IPS DF 4.7 (cell line): ENCODE measurements at regions not wholly inside any gene's neighbourhood (a gene's known extent, or its start where the extent isn't known, plus 50 kb on each side); places are given as distances from the start of the nearest gene placed in this dataset.
A peak's percentile ranks its signal among the peaks of the same experiment; 100 is the strongest.
"Not testable (repeated sequence)": the region's sequence is repeated elsewhere in the genome, so short reads cannot be mapped to it uniquely, and the experiment has no call there.

Experiments used
- DNase-seq: peaks from one replicate; pipeline ENCODE4 v3.0.0-alpha.2; 2013; ENCODE audit warnings: low spot score; ENCODE audit errors: extremely low read depth

DNA sequence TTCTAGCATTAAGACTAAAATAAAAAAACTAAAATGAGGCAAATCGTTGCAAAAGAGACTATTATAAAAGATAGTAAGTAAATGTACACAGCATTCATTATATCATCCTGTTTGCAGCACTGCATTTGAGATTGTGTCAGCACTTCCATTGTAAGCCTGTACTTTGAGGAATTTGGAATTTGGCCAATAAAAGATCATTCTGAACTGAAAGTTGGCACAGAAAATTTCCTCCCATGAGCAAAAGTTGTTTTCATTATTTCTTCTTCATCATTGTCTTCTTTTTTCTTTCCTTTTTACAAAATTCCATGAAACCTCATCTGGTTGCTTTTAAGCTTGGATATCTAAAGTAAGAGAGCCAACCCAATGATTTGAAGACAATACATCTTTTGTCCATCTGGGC lies 199.3 kb upstream of the ADAMTSL1 start:
- no peak for DNase-seq

DNA sequence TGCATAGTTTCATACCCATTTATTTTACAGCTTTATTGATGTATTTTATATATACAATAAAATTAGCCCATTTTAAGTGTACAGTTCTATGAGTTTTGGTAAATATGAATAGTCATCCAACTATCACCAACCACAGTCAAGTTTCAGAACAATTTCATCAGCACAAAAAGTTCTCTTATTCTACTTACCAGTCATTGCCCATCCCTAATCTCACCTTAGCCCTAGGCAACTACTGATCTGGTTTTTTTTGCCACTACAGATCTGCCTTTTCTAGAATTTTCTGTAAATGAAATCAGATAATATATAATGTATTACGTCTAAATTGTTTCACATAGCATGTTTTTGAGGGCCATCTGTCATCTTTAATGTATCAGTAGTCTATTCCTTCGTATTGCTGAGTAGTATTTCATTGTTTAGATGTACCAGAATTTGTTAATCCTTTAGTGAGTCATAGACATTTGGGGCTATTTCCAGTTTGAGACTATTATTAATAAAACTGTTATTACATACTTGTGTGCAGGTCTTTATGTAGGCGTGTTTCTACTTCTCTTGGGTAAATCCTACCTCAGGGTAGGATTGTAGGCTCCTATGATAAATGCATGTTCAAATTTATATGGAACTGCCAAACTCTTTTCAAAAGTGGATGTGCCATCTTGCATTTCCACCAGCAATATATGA lies 198.5 kb upstream of the ADAMTSL1 start:
- DNase-seq, result no peak

DNA sequence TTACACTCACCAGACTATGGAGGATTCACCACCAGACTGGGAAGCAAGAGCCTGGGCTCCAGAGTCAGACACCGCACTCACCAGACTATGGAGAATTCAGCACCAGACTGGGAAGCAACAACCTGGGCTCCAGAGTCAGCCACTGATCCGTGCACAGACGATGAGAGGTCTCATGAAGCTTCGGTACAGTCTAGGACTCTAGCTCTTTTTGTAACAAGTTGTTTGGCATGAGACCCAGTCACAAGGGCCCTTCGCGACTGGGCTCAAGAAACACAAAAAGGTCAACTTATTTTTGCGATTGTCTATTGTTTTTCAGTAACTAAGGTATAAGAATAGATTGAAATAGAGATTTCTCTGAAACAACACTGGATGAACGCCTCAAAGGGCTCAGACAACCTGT lies 192.7 kb upstream of the ADAMTSL1 start:
- DNase-seq, result no peak

DNA sequence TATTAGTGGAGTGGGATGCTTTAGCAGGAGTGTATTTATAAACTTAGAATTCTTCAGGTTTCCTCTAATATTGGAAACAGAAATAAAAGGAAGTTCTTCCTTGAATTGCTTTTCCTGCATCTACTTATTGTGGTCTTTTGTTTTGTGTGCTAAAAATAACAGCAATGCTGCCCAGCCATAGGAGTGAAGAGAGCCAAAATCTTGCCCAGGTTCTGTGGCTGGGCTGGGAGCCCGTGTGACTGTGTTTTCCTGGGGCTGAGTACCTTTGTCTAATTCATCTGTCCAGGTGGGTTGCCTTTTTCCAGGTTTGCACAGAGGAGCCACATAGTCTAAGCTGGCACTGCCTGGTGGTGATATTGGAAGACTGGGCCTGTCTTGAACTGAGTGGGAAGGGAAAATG lies 179.7 kb upstream of the ADAMTSL1 start:
- DNase-seq, result no peak

DNA sequence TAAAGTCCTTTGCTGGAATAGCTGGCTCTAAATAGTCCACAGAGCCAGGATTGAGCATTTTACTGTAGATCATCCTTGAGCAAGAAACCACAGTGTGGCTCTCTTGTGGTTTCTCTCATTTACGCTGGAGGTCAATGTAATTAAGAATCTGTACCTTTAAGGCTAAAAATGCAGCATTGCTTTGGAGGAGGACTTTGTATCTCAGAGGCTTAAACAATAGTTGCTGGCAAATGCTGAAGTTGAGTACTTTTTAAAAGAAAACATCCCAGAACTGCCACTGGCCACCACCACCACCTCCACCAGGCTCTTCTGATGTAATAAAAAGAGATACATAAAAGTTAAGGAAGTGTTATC lies 177.3 kb upstream of the ADAMTSL1 start:
- no peak for DNase-seq

DNA sequence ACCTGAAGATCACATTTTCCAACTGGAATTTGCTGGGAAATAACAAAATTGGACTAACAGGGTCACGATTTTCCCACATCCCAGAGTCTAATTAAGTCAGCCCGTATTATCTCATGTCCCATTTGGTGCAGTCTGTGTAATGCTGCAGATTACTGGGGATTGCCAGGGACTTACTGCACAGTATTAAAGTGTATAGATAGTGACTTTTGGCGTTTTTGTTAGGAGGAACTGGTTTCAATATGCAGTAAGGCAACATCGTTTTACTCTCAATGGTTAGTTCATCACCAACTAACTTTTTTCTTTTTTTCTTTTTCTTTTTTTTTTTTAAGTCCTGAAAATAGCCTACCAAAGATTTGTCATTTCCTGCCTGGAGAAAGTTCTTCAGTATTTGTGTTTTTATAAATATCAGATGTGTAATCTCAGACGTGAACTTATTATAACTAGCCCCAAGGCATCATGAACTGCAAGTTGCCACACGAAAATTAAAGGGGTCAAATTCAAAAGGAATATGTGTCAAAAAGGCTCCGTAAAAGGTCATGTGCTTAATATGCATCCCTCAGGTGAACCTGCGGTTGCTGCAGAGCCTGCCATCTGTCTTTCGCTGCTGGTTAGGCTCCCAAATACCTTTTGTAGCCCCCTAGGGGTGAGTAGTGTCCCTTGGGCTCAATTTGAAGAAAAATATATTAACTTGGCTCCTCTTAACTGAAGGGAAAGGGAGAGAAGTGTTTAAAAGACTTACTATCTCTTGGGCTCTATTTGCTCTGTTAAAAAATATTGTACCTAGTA lies 176.7 kb upstream of the ADAMTSL1 start:
- peak; percentile 25 for DNase-seq

DNA sequence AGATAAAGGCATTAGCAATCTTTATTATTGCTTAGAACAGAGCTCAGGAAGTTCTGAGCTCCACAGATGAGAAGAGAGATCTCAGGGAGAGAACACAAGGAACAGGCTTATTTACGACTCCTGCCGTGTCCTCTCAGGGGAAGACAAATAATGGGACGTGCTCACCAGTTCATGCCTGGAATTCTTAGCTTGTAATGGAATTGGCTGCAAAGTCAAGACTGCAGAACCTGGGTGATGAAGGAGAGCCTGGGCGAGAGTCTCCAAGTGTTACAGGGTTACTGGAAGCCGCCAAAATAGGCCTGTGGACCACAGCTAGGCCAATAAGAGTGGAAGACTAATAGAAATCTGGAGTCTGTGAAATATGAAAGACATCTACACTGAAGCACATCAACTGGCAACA lies 174.5 kb upstream of the ADAMTSL1 start:
- no peak for DNase-seq

DNA sequence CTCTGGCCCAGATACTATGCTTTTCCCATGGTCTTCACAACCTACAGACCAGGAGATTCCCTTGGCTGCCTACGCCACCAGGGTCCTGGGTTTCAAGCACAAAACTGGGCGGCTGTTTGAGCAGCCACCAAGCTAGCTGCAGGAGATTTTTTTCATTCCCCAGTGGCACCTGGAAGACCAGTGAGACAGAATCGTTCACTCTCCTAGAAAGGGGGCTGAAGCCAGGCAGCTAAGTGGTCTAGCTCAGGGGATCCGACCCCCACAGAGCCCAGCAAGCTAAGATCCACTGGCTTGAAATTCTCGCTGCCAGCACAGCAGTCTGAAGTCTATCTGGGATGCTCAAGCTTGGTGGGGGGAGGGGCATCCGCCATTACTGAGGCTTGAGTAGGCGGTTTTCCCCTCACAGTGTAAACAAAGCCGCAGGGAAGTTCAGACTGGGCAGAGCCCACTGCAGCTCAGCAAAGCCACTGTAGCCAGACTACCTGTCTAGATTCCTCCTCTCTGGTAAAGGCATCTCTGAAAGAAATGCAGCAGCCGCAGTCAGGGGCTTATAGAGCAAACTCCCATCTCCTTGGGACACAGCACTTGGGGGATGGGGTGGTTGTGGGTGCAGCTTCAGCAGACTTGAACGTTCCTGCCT lies 168.7 kb upstream of the ADAMTSL1 start:
- DNase-seq, result not testable (repeated sequence)

DNA sequence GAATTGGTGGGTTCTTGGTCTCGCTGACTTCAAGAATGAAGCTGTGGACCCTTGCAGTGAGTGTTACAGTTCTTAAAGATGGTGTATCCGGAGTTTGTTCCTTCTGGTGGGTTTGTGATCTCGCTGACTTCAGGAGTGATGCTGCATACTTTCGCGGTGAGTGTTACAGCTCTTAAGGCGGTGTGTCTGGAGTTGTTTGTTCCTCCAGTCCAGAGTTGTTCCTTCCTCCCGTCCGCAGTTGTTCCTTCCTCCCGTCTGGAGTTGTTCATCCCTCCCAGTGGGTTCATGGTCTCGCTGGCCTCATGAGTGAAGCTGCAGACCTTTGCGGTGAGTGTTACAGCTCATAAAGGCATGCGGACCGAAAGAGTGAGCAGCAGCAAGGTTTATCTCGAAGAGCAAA lies 159.6 kb upstream of the ADAMTSL1 start:
- no peak for DNase-seq

DNA sequence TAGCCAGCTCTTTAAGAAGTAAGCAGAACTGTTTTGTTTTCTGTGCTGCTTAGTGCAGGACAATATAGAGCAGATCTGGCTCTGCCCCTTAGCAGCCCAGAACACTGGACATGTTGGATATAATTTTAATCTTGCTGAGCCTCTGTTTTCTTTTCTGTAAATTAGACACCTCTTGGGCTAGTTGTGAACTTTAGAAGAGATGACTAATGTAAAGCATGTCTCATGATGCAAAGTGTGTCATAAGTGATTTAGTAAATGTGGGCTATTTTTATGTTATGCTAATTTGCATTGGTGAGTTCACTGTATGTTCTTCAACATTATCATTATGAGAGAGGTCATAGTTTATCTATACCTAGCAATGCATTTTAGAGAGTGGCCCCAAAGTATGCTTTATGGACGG lies 156.1 kb upstream of the ADAMTSL1 start:
- DNase-seq, result no peak

DNA sequence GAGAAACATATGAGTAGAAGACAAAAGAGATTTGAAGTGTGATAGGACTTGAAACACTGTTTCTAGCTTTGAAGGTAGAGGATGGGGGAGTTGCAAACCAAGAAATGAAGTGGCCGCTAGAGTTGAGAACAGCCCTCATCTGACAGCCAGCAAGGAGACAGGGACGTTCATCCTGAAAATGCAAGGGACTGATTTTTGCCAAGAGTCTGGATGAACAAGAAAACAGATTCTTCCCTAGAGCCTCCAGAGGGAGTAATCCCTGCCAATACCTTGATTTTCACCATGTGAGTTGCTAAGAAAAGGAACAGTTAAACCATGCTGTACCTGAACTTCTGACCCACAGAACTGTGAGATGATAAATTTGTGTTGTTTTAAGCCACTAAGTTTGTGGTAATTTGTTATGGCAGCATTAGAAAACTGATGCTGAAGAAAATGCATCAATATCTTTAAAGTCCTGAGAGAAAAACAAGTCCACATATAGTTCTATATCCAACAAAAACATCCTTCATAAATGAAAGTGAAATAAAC lies 154.0 kb upstream of the ADAMTSL1 start:
- DNase-seq, result no peak

DNA sequence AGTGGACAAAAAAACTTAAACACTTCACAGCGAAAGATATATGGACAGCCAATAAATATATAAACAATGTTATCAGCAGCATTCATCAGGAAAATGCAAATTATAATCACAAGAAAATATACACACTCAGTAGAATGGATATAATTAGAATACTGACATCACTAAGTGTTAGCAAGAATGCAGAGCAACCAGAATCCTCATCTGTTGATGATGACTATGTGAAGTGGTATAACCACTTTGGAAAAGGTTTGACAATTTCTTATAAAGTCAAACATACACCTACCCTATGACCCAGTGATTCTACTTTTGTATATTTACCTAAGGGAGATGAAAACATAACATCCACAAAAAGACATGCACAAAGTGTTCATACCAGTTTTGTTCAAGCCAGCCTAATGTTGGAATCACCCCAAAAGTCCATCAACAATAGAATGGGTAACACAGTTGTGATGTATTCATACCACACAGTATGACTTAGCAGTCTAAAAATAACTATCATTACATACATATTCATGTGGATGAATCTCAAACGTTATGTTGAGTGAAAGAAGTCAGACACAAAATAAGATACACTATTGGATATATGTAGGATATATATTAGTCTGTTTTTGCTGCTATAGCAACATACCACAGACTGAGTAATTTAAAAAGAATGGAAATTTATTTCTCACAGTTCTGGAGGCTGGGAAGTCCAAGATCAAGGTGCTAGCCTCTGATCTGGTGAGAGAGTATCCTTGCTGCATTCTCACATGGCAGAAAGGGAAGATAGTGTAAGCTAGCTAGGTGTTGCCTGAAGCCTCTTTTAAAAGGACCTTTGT lies 148.8 kb upstream of the ADAMTSL1 start:
- DNase-seq, result no peak

DNA sequence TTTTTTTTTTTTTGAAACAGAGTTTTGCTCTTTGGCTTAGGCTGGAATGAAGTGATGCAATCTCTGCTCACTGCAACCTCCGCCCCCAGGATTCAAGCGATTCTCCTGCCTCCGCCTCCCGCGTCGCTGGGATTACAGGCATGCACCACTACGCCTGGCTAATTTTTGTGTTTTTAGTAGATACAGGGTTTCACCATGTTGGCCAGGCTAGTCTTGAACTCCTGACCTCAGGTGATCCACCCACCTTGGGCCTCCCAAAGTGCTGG lies 148.3 kb upstream of the ADAMTSL1 start:
- DNase-seq, result not testable (repeated sequence)

DNA sequence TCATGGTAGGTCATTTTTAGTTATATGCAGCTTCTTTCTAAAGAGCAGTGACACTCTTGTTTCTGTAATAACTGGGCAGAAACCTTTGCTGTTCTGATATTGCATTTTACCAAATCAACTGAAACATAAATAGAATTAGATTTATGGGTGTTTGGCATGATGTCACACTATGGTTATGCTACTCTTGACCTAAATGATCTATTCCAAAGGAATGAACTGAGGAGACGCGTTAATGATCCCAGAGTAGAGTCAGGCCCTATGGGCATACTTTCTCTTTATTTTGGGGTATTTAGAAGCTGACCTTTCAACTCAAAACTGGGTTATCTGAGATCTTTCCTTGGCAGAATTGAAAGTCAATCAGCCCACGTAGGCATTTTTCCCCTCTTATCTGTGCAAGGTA lies 146.8 kb upstream of the ADAMTSL1 start:
- no peak for DNase-seq

DNA sequence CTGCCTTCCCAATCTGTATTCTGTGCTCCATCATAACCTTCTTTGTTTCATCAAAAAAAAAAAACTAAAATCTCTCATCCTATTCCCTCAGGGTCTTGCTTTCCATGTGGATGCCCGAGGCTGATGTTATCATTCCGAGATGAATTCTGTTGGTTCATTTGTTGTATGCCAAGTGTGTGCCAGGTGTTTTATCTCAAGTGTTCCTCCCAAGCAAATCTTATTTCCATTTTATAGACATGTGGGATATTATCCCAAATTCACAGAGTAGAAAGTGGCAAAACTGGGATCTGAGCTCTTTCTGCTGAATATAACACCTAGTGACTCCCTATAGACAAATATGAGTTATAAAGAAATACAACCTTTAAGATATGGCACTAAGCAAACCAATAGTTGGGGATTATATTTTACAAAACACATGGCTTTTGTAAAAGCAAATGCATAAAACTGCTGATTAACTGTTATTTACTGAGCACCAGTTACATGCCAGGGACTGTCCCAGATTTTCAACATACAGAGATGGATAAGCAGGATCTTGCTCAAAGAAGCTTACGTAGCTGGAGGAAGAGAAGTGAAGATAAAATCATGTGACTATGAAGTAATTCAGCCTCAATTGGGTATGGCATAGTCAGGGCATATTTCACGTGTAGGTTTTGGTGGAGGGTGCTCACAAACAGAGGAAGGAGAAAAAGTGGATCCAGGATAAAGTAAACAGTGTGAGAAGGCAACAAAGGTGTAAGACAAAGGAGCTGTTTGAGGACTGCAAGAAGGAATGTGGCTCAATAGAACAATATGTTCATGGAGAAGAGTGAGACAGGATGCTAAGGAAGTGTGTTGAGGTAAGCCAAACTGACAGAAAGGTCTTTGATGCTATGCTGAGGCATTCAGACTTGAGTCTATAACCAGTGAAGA lies 143.3 kb upstream of the ADAMTSL1 start:
- no peak for DNase-seq

DNA sequence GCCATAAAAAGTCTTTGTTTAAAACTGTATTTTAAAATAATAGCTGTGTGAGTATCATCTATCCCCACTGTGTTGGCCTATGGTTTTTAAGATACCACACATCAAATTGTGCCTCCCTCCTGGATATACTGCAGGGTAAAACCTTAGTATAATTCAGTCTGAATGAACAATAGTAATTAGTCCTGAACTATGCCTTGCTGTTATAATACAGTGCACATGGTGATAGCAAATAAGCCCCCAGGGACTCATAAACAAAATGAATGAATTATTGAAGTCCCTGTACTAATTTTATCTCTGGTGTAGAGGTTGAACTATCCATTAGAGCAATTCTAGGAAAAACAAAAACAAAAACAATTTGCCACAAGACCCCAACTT lies 142.7 kb upstream of the ADAMTSL1 start:
- DNase-seq, result no peak

DNA sequence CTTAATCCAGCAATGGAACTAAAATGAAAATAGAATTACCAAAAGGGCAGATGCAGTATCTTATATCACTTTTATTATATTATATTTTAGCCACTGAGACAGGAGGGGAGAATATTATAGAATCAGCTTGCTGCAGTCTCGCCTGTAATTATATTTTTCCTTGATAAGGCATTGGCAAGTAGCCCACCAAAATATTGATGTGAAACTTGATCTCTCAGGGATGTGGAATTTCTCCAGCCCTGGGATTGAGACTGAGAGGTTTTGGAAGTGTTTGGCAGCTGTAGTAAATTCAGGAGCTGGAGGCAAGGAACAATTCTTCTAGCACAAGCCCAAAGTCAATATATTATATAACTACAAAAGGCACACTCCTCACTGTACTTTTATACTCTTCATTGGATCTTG lies 142.1 kb upstream of the ADAMTSL1 start:
- no peak for DNase-seq

DNA sequence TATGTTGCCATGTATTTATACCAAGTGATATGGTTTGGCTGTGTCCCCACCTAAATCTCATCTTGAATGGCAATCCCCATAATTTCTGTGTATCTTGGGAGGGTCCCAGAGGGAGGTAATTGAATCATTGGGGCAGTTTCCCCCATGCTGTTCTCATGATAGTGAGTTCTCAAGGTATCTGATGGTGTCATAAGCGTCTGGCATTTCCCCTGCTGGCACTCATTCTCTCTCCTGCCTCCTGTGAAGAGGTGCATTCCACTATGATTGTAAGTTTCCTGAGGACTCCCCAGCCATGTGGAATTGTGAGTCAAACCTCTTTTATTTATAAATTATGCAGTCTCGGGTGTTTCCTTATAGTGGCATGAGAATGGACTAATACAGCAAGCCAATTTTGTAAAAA lies 140.8 kb upstream of the ADAMTSL1 start:
- DNase-seq, result no peak

DNA sequence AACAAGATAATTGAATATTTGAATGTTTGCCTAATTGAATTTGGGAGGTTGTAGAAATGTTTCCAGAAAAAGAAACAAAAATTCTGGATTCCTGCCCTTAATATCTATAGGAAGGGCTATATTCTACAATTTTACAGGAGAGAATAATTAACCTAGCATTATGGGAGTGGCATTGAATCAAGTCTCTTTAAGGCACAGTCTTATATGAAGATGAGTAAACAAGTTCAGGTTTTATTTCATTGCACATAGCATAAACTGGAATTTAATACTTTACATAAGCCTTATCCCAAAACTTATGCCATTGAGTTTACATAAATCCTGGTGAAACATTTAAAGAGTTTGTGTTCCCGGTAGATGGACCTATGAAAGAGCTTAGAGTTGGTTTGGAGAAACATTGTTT lies 138.1 kb upstream of the ADAMTSL1 start:
- DNase-seq, result no peak

DNA sequence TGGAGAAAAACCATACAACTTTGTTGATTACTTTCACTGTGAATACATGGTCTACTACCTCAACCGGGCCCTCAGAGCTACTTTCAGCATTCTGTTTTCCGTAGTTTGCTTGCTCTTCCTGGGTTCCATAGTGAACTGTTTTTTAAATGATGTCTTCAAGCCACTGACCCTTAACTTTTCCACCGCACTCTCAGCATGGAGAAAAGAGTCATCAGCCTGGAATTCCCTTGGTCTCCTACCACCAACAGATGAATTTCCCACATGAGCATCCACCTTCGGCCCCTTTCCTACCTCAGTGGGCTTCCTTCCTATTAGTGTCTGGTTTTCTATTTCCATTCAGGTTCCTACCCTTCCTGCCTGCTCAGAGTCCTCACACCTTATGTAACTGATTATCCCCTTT lies 135.9 kb upstream of the ADAMTSL1 start:
- no peak for DNase-seq

DNA sequence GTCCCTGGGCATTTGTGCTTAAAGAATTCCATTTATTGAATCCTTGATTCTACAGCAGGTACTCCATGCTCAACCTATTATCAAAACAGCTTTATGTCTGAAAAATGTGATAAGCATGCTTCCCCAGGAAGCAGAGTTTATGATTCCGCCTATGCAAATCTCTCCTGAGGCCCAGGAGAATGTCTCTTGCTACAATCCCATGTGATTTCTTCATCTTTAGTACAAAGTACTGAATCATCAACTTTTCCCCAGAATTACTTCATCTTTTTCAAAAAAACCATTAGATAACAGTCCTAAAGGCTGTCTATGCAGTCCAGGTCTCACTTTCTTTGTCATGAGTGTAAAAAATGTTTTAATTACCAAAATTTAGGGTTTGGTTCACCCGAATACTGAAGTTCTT lies 130.2 kb upstream of the ADAMTSL1 start:
- DNase-seq, result no peak
